ENCODE measurements at regions not wholly inside any gene's neighbourhood (a gene's known extent, or its start where the extent isn't known, plus 50 kb on each side); places are given as distances from the start of the nearest gene placed in this dataset.

DNA sequence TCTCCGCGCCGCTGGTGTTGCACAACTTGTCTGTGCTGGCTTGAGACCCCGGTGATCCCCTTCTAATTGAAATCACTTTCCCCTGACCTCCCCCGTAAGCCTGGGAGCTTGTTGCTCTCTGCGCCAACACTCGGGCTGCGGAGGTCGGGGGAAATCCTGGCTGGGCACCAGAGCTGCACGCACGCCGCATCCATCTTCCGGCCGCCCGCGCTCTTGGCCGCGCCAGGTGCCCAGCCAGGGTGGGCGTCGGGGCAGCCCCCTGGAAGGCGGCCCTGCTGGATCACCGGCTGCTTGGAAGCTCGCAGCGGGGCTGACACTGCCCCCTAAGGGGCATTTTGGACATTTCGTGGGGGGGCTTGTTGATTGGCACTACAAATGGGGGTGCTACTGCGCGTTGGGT, 280.3 kb upstream of the SKOR2 start:
- TF ChIP-seq, protein P1, sequence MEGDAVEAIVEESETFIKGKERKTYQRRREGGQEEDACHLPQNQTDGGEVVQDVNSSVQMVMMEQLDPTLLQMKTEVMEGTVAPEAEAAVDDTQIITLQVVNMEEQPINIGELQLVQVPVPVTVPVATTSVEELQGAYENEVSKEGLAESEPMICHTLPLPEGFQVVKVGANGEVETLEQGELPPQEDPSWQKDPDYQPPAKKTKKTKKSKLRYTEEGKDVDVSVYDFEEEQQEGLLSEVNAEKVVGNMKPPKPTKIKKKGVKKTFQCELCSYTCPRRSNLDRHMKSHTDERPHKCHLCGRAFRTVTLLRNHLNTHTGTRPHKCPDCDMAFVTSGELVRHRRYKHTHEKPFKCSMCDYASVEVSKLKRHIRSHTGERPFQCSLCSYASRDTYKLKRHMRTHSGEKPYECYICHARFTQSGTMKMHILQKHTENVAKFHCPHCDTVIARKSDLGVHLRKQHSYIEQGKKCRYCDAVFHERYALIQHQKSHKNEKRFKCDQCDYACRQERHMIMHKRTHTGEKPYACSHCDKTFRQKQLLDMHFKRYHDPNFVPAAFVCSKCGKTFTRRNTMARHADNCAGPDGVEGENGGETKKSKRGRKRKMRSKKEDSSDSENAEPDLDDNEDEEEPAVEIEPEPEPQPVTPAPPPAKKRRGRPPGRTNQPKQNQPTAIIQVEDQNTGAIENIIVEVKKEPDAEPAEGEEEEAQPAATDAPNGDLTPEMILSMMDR (IDR thresholded peaks at IDR 0.05), result no peak
- no peak for TF ChIP-seq POLR2AphosphoS5 (IDR thresholded peaks at IDR 0.05)
